ENCODE measurements at regions not wholly inside any gene's neighbourhood (a gene's known extent, or its start where the extent isn't known, plus 50 kb on each side); places are given as distances from the start of the nearest gene placed in this dataset.

DNA sequence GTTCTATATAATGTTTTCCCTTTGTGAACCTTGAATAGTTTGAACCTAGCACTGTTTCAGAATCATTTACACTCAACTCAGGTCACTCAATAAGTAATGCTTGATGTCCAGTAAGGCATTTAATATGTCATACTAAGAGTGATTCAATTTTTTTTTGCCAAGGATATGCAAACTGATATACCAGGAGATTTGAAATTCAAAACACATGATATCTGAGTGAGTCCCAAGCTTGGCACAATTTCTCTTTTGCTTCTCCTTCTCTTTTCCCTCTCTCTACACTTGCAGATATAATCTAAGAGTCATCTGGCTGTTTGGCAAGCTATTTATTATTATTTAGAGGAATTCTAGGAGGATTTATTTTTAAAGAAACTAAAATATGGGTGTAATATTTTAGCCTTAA lies 61.6 kb upstream of the SPAG17 start:
- H3K4ac ChIP-seq (ENCODE audit: low read depth, low read length): no peak overlapping the region
- H3K4me3 ChIP-seq (ENCODE audit: insufficient read depth, low read depth, low read length): no peak overlapping the region
- H2BK5ac ChIP-seq (ENCODE audit: low read depth, low read length, poor library complexity, severe bottlenecking): no peak overlapping the region
- TF ChIP-seq, protein P1, sequence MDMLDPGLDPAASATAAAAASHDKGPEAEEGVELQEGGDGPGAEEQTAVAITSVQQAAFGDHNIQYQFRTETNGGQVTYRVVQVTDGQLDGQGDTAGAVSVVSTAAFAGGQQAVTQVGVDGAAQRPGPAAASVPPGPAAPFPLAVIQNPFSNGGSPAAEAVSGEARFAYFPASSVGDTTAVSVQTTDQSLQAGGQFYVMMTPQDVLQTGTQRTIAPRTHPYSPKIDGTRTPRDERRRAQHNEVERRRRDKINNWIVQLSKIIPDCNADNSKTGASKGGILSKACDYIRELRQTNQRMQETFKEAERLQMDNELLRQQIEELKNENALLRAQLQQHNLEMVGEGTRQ (IDR thresholded peaks at IDR 0.05; ENCODE audit: low read depth, low read length): no peak
- TF ChIP-seq RAD21 (IDR thresholded peaks at IDR 0.05; ENCODE audit: low read length) (no peak), MAZ (IDR thresholded peaks at IDR 0.05; ENCODE audit: borderline replicate concordance, low read depth, low read length) (no peak), CHD1 (IDR thresholded peaks at IDR 0.05; ENCODE audit: low read depth, low read length) (no peak), NFE2L2 (IDR thresholded peaks at IDR 0.05; ENCODE audit: low read depth, low read length) (no peak), POLR2A (IDR thresholded peaks at IDR 0.05; ENCODE audit: low read depth, low read length) (no peak), BHLHE40 (IDR thresholded peaks at IDR 0.05; ENCODE audit: low read depth, low read length) (no peak), FOS (IDR thresholded peaks at IDR 0.05; ENCODE audit: low read depth, low read length) (no peak), CEBPB (IDR thresholded peaks at IDR 0.05; ENCODE audit: low read depth, low read length) (no peak), MAFK (IDR thresholded peaks at IDR 0.05; ENCODE audit: low read depth, low read length) (no peak), MXI1 (IDR thresholded peaks at IDR 0.05; ENCODE audit: borderline replicate concordance, low read depth, low read length) (no peak)
- H2AK9ac ChIP-seq (replicated peaks; ENCODE audit: low read depth, low read length, poor library complexity): no peak overlapping the region
- H3K79me1 ChIP-seq (ENCODE audit: low read depth in 1 of 2, low read length in 2 of 2): no peaks in the 10 kb centered on the region
- ATAC-seq (ENCODE audit: low read depth) (no peak), DNase-seq (no peak)
- H3K23ac ChIP-seq (ENCODE audit: low read depth, low read length): no peak overlapping the region
- no peak overlapping the region for H4K91ac ChIP-seq (ENCODE audit: insufficient read depth, low read depth, low read length)
- no peak overlapping the region for H4K8ac ChIP-seq (ENCODE audit: low read depth in 2 of 2, low read length in 2 of 2)
- ChIA-PET CTCF (no interaction called here), POLR2A (ENCODE audit: unreplicated experiment) (no interaction called here)
- no peak overlapping the region for H3K56ac ChIP-seq (ENCODE audit: extremely low read depth, insufficient read depth, low read length)
- H2AFZ ChIP-seq (replicated peaks; ENCODE audit: low read length, poor library complexity): no peak overlapping the region
- no peaks in the 10 kb centered on the region for H3K4me1 ChIP-seq (ENCODE audit: control insufficient read depth, insufficient read depth, low read length)
- no peaks in the 10 kb centered on the region for H3K9me3 ChIP-seq (ENCODE audit: control insufficient read depth, insufficient read depth, low read length)
- no peaks in the 10 kb centered on the region; the same call in 1 of the 2 replicates for H3K27me3 ChIP-seq (ENCODE audit: control insufficient read depth, insufficient read depth, low read length)
- H3K9ac ChIP-seq (ENCODE audit: low read depth, low read length): no peak overlapping the region
- no peak overlapping the region for H3K4me2 ChIP-seq (ENCODE audit: low read depth, low read length)
- intact Hi-C loops (cut with micrococcal nuclease): loop anchor here (2.0 to 10.0 kb wide), 2 partner anchors 58 to 96 kb away; no protein-coding TSS in a partner anchor
- H3K18ac ChIP-seq (ENCODE audit: low read depth, low read length): no peak overlapping the region
- H2BK15ac ChIP-seq (ENCODE audit: low read depth, low read length): no peak overlapping the region
- BruUV-seq (replicated peaks): no TSS peak
- in situ Hi-C loops (cut with MboI; ENCODE audit: low sequenced_read_pairs): no loop called here
- no peak overlapping the region for H2BK120ac ChIP-seq (ENCODE audit: low read depth, low read length)
- no peaks in the 10 kb centered on the region for H3K36me3 ChIP-seq (ENCODE audit: control insufficient read depth, insufficient read depth, low read length)
- no peak overlapping the region for H2BK20ac ChIP-seq (ENCODE audit: low read depth, low read length)
- H4K20me1 ChIP-seq (ENCODE audit: insufficient read depth, low read length): no peaks in the 10 kb centered on the region
- H3K14ac ChIP-seq (replicated peaks; ENCODE audit: low read depth, low read length): no peak overlapping the region
- dilution Hi-C loops (cut with HindIII; ENCODE audit: low sequenced_read_pairs, unreplicated experiment): no loop called here
- H3K27ac ChIP-seq (ENCODE audit: insufficient read depth, low read length): no peak overlapping the region
- no peak overlapping the region for H4K5ac ChIP-seq (ENCODE audit: low read depth, low read length)
- H3K9me1 ChIP-seq (ENCODE audit: insufficient read depth, low read length): no peaks in the 10 kb centered on the region
- H2AK5ac ChIP-seq (ENCODE audit: low read depth, low read length): no peak overlapping the region
